Activated naive CD8-positive, alpha-beta T cell treated with anti-CD3 and anti-CD28 coated beads, Interleukin-2, amount 50 U/mL, for 16 hours (primary cell): ENCODE measurements at regions not wholly inside any gene's neighbourhood (a gene's known extent, or its start where the extent isn't known, plus 50 kb on each side); places are given as distances from the start of the nearest gene placed in this dataset.

Source experiments
- DNase-seq: peaks from one replicate; pipeline ENCODE4 v3.0.0-alpha.2; 2020; ENCODE audit warnings: low read depth, low spot score

DNA sequence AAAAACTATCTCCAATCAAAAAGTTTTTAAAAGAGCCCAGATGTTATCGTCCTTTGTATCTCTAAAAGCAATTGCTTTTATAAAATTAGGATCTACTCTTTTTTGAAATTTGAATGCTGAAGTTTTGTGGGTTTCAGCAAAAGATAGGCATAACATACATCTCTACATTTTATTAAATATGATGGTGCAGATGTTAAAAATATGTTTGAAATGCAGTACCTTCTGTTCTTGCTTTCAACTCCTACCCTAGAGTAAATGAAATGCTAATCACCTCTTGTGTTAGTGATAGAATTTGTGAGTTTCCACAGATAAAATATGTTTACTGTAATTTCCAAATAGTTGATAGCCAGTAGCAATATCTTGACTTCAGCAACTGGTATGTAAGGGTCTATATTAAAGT is 95.7 kb upstream of the VPREB1 start:
- DNase-seq, result no peak

DNA sequence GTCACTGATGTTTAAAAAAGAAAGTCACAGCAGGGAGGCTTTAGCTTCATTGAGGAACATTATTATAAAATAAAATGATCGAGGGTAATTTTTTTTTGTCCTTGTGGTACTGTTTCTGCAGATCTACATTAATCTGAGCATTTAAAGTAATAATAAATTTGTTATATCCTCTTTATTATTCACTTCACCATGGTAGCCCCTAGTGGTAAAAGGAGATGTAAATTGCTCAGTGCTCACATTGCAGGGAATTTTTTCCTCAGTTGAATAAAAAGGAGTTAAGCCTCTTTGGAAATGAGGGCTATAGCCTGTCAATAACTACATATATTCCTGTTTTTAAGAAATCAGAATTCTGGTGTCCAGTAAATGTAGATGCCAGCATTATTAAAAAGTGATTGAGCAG is 99.7 kb upstream of the VPREB1 start:
- no peak for DNase-seq

DNA sequence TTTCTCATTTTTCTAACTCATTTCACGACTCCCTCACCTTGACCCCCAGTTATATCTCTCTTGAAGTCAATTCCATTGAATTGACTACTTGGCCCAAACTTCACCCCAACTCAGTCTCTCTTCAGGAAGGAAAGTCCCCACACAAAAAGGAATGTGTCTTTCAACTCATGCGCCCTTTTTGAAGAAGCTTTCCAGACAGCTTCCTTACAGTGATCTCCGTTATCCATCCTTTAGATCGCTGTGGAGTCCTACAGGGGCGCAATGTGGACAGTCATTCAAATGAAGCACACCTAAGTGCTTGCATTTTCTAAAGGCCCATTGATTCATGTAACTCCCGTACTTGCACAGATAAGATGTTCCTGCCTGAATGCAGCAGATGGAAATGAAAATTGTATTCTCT is 101.1 kb upstream of the VPREB1 start:
- no peak for DNase-seq

DNA sequence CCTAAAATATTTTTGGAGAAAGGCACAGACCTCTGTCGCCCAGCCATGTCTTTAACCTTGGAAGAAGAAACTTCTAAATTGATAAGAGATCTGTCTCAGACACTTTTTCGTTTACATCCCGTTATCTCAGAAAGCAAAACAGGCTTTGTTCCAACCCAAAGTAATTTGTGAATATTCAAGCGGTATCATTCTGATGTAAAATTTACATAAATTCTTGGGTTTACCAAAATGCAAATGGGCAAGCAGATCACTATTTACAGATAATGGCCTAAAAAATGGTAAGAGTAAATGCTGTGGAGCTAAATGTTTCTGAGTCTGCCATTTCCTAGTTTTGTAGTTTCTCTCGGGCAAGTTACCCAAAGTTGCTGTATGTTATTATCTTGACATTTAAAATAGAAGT is 101.9 kb upstream of the VPREB1 start:
- DNase-seq, result no peak

DNA sequence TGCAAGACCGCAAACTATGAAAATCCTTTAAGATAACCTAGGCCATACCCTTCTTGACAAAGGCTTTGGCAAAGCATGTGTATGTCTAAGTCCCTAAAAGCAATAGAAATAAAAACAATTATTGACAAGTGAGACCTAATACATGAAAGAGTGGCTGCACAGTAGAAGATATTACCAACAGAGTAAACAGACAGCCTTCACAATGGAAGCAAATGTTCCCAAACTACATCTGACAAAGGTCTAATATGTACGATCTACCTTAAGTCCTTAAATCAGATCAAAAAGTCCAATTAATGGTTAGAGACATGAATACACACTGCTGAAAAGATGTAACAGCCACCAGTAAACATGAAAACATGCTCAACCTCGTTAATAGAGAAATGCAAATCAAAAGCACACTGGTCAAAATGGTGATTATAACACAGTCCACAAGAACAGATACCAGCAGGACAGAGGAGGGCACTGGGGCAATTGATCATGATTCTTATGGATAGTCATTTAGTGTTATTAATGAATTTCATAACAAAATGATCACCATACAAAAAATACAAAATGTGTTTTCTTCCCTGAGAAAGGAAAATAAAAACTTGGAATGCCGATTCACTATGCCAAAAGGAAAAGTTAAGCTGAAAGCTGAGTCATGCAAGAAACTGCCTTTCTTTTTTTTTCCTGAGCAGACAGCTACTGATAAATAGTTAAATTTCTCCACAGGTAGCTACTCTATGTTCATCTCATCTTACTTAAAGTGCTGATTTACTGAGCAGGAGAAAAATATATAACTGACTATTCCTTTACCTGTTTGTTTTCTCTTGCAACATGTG is 102.6 kb upstream of the VPREB1 start:
- DNase-seq, result no peak

DNA sequence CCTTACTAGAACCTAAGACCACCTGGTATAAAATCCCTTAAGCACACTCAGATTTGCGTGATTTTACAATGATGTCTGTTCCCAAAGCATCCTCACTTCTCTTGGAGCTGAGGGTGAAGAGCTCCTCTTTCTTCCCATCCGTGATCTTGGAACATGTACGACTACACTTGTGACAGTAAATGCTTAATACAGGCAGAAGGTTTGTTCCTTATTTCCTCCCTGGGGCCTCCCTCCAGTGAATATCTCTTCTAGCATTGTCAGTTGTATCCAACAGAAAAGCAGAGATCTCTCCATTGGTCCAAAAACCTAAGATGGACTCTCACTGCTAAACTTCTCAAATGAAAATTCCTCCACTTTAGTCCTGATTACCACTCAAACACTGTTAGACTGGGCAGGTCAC is 103.6 kb upstream of the VPREB1 start:
- no peak for DNase-seq

DNA sequence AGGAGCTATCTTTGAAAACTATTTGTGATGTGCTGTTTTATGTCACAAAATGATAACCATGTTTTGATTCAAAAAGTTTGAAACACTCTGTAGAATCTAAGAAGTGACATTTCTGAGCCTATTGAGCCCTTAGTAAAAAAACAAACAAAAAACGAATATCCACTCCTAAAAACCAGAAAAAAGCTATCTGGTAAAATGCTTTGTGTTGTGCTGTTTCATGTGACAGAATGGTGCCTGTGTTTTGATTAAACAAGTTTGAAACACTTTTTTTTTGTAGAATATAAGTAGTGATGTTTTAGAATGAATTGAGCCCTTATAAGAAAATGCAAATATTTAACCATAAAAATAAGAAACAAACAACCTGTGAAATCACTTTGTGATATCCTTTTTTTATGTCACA is 105.2 kb upstream of the VPREB1 start:
- DNase-seq, result no peak

DNA sequence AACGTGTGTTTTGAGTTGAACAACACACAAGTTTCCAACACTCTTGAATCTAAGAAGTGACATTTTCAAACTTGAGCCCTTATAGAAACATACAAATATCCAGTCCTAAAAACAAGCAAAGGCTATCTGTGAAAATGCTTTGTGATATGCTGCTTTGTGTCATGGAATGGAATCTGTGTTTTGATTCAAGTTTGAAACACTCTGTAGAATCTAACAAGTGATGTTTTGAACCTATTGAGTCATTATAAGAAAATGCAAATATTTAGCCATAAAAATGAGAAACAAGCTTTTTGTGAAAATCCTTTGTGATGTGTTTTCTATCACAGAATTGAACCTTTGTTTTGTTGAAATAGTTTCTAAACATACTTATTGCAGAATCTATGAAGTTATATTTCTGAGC is 105.7 kb upstream of the VPREB1 start:
- DNase-seq, result no peak

DNA sequence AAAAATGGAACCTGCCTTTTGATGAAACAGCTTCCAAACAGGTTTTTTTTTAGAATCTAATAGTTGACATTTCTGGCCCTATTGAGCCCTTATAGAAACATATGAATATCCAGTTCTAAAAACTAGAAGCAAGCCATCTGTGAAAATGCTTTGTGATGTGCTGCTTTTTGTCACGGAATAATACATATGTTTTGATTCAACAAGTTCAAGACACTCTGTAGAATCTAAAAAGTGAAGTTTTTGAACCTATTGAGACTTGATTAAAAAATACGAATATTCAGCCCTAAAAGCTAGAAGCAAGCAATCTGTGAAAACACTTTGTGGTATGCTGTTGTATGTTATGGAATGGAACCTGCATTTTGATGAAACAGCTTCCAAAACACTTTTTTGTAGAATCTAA is 106.7 kb upstream of the VPREB1 start:
- no peak for DNase-seq

DNA sequence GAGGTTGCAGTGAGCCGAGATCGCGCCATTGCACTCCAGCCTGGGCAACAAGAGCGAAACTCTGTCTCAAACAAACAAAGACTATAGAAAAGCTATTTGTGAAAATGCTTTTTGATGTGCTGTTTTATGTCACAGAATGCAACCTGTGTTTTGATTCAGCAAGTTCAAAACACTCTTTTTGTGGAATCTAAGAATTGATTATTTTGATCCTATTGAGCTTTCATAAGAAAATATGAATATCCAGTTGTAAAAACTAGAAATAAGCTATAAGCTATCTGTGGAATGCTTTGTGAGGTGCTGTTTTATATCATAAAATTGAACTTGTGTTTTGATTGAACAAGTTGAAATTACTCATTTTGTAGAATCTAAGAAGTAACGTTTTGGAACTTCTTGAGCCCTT is 110.7 kb upstream of the VPREB1 start:
- DNase-seq, result no peak

DNA sequence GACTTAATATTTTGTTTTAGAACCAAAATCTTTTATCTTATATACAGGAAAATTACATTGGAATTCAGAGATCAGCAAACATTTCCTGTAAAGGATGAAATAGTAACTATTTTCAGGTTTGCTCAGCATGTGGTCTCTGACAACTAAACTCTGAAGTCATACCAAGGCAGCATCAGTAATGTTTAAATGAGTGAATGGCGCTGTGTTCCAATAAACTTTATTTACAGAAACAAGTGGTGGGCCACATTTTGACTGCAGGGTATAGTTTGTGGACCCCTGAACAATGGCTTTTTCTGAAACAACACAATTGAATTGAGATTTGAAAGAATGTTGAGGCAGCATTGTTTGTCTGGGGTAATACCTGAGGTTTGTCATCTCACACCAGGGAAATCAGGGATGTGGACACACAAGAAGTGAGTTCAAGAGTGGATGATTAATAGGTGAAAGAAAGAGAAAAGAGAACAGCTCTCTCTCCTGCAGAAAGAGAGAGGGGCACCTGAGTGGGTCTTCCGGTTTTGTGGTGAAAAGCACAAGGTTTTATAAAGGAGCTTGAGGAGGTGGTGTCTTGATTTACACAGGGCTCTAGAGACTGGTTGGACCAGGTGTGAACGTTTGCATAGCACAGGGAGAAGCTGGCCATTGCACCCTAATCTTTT is 113.5 kb upstream of the VPREB1 start:
- DNase-seq, result no peak

DNA sequence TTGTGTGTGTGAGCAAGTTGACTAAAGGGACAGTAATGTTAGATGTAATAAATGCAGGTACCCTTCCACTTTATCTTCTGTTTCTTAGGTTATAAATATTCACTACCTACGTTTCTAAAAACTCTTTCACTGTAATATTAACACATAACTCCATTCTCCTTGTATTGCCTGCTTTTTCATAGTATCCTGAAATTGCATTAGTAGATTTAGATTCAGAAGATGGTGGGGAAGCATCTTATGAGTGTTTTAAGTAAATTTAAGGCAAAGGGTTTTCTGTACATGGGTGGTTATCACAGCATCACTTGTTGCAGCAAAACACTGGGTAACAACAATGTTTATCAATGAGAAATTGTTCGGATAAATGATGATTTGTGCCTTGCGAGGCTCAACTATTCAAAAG is 115.2 kb upstream of the VPREB1 start:
- no peak for DNase-seq

DNA sequence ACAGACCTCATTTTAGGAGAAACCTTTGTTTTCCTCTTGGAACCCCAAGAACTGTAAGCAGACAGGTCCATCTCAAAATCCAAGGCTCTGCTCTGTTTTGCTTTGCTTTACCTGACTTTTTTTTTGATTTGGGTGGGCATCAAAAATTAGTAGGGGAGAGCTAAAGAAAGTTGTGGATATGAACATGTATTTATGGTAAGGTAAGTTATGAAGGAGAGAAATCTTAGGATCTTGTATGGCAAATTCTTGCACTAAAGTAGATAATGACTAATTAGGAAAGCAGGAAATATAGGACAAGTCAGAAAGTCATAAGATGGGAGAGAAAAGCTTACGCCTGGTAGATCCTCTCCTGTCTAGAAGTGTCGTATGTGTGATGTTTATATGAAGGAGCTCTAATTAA is 116.1 kb upstream of the VPREB1 start:
- DNase-seq, result no peak

DNA sequence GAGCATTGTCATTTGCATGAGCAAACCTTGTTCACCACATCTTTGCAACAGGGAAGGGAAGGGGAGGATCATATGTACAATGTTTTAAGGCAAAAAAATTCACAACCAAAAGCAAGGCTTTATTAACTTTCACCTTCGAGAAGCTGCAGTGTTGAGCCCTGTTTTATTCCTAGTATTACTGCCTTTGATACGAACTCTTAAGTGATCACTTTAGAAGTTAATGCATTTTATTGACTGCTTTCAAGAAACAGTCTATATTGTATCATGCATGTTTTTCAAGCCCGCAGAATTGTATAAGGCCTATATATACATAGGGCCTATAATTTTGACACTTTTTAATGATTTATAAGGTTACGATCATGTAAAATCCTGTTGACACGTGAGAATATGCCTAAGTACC is 117.5 kb upstream of the VPREB1 start:
- DNase-seq, result no peak

DNA sequence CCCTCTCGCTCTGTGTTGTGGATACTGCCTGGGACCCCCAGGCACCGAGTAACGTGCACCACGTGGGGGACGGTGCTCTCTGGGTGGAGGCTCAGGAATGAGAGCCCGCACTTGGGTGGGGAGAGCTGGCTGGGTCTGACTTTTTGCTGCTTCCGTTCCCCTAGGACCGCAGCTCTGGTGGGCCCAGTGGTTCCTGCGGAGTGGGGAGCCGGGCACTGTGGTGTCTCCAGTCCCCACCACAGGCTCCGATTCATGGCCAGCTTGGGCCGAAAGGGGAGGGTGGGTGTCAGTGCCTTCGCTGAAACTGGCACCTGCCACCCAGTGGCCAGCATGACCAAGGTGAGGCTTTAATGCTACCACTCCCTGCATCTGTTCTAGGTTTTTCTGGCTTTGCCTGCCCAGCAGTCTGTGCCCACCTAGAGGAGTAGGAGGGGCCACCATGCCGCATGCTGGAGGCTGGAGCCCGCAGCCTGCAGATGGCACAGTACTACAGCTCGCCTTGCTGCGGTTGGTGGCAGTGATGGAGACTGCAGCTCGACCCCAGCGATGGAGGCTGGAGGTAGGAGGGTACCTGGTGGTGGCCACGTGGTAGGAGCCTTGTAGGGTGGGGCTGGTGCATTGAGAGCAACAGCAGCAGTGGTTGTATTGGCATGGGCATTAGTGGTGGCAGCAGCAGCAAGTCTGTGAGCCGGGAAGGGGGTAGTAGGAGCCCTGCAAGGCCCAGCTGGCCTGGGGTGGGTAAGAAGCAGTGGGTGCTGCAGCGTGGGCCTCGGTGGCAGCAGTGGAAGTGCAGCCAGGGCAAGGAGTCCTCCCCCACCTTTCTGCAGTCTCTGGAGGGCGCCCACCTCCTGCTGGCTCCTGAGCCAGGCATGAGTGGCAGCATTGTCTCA is 118.8 kb upstream of the VPREB1 start:
- no peak for DNase-seq

DNA sequence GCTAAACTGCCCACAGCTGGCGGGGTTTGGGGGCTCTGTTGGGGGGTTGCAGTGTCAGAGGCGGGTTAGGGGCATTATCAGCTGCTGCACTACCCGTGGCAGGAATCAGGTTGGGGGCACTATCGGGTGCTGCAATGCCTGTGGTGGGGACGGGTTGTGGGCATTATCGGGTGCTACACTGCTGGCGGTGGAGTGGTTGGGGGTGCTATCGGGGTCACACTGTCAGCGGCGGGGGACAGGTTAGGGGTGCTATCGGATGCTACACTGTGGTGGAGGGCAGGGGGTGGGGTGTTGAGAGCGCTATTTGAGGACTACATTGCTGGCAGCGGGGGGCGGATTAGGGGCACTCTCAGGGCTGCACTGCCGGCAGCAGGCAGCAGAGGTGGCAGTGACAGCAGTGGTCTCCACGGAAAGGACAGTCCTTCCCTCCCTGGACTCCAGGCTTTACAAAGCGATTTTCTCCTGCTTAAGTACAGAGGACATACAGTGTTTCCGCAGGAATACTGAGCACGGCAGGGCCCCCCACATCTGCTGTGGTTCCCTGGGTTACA is 119.5 kb upstream of the VPREB1 start:
- DNase-seq, result no peak

DNA sequence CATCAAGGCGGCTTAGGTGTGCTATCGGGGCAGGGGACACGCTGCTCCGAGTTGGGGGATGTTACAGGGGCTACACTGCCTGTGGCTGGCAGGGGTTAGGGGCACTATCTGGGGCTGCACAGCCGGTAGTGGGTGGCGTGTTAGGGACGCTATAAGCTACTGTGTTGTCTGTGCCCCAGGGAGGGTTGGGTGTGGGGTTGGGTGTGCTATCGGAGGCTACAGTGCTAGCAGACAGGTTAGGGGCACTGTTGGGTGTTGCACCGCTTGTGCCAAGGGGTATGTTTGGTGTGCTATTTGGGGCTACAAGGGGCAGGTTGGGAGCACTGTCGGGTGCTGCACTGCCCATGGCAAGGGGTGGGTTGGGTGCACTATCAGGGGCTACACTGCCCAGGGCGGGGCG is 120.2 kb upstream of the VPREB1 start:
- no peak for DNase-seq

DNA sequence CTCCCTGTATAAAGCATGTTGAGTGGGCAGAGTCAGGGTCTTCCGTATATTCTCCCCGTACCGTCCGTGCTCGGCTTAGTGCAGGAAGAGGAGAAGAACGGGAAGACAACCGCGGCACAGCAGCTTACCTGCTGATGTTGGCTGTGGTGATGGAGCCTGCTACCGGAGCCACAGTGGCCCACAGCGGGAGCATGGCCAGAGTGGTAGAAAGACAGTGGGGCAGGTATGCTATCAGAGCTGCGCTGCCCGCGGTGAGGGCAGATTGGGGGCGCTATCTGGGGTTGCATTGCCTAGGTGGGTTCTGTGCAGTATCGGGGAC is 120.7 kb upstream of the VPREB1 start:
- no peak for DNase-seq

DNA sequence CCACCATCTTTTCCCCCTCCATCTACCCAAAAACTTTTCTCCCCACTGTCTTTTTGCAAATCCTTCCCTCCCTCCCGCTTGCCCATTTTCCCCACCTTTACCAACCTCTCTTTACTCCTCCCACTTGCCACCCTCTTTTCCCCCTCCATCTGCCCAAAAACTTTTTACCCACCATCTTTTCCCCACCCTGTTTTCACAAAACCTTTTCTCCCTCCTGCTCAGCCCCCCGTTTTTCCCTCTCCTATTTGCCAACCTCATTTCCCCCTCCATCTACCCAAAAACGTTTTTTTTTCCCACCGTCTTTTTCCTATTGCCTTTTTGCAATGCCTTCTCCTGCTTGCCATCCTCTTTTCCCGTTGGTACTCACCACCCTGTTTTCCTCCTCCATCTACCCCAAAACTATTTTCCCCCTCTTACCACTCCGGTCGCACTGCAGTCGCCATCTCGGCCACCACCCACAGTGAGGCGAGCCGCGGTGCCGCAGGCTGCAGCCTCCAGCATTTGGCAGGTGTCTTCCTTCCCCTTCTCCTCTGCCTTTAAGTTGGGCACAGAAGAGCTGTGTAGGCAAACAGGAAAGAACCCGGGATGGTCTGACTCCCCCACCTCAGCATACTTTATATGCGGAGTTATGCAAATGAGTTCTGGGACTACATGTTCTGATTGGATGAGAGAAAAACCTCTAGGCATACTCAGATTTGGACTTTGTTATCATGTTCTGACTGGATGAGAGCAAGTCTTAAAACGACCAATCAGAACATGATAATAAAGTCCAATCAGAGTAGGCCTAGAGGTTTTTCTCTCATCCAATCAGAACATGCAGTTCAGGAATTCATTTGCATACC is 121.2 kb upstream of the VPREB1 start:
- no peak for DNase-seq

DNA sequence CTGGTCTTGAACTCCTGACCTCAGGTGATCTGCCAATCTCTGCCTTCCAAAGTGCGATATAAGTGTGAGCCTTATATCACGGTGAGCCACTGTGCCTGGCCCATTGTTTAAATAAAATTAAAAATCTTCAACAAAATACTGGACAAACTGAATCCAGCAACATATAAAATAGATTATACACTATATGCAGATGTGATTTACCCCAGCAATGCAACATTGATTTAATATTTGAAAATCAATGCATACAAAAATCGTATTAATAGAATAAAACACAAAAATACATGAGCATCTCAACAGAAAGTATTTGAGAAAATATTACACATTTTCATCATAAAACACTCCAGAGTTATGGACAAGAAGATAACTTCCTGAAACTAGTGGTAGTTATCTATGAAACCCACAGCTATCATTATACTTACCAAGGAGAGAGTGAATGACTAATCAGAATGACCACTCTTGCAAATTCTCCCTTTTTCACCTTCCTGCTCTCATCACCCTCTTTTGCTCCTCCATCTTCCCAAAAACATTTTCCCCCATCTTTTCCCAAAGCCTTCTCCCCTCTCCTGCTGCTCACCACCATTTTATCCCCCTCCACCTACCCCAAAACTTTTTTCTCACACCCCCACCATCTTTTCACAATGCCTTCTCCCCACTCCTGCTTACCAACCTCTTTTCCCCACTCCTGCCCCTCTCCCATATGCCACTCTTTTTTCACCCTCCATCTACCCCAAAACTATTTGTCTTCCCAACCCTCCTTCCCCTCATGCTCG is 122.1 kb upstream of the VPREB1 start:
- no peak for DNase-seq

DNA sequence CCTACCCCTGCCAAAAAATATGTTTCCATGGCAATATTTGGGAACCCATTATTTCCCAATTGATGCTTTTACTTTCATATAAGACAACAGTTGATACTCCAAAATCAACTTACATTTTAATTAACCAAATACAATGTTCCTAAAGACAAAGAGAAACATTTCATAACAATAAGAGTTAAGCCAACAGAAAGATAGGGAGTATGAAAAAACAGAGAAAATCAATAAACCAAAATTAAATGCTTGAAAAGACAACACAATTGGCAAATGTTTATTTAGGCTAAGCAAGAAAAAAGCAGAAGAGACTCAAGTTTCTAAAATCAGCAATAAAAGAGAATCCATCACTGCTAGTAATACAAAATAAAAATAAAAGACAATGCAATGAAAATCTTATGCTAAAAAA is 123.1 kb upstream of the VPREB1 start:
- no peak for DNase-seq
